Keratinocyte (primary cell): ENCODE measurements at regions not wholly inside any gene's neighbourhood (a gene's known extent, or its start where the extent isn't known, plus 50 kb on each side); places are given as distances from the start of the nearest gene placed in this dataset.

Experiments
- DNase-seq: peaks from one replicate; pipeline ENCODE4 v3.0.0-alpha.2; 2011; ENCODE audit warnings: low read depth, missing footprints, low spot score
- FAIRE-seq: peaks from 2 replicates; lab custom pipeline; 2011; peaks lifted over from hg19 to GRCh38; lab: Jason Lieb, UNC
- H2AFZ ChIP-seq: 2 replicates; pipeline ENCODE4 v1.6.0; 2012; ENCODE audit warnings: low read length, control low read depth, inconsistent platforms; ENCODE audit not compliant: control insufficient read depth
- H3K27ac ChIP-seq: 2 replicates; pipeline ENCODE4 v1.5.1; 2011; ENCODE audit warnings: low read length; ENCODE audit not compliant: control insufficient read depth, insufficient read depth
- H3K27me3 ChIP-seq: 3 replicates; pipeline ENCODE4 v1.6.0; 2011; ENCODE audit warnings: low read length; ENCODE audit not compliant: control insufficient read depth, insufficient read depth; ENCODE audit errors: extremely low read depth
- H3K36me3 ChIP-seq, 2 experiments: 2 replicates in 1 of 2; 3 replicates in 1 of 2; pipeline ENCODE4 v1.5.1; 2011; ENCODE audit warnings: low read length in 2 of 2, mild to moderate bottlenecking in 1 of 2; ENCODE audit not compliant: control insufficient read depth in 2 of 2, insufficient read depth in 2 of 2; ENCODE audit errors: extremely low read depth in 1 of 2
- H3K4me1 ChIP-seq: 3 replicates; pipeline ENCODE4 v1.5.1; 2011; ENCODE audit warnings: low read length; ENCODE audit not compliant: control insufficient read depth, insufficient read depth; ENCODE audit errors: extremely low read depth
- H3K4me2 ChIP-seq: 3 replicates; pipeline ENCODE4 v1.6.0; 2011; ENCODE audit warnings: low read depth, low read length; ENCODE audit not compliant: control insufficient read depth, insufficient read depth; ENCODE audit errors: extremely low read depth
- H3K4me3 ChIP-seq, 3 experiments: fragments of 200-600 bp in 1 of 3; sonication (generic) in 1 of 3; 2 replicates in 2 of 3; 3 replicates in 1 of 3; pipeline ENCODE4 v1.5.1; 2011 to 2016; ENCODE audit warnings: low read length in 3 of 3, mild to moderate bottlenecking in 3 of 3, control low read depth in 2 of 3, inconsistent platforms in 1 of 3, low read depth in 1 of 3, mixed read lengths in 1 of 3, mixed run types in 1 of 3, moderate library complexity in 1 of 3; ENCODE audit not compliant: control insufficient read depth in 2 of 3, insufficient read depth in 2 of 3; ENCODE audit errors: extremely low read depth in 1 of 3
- H3K79me2 ChIP-seq: 2 replicates; pipeline ENCODE4 v1.6.0; 2012; ENCODE audit warnings: low read length; ENCODE audit not compliant: control insufficient read depth, insufficient read depth
- H3K9ac ChIP-seq: 3 replicates; pipeline ENCODE4 v1.6.0; 2011; ENCODE audit warnings: low read length; ENCODE audit not compliant: control insufficient read depth, insufficient read depth; ENCODE audit errors: extremely low read depth
- H3K9me1 ChIP-seq: 3 replicates; pipeline ENCODE4 v1.6.0; 2011; ENCODE audit warnings: low read length; ENCODE audit not compliant: control insufficient read depth, insufficient read depth; ENCODE audit errors: extremely low read depth
- H3K9me3 ChIP-seq: 2 replicates; pipeline ENCODE4 v1.5.1; 2012; ENCODE audit warnings: low read depth, low read length; ENCODE audit not compliant: control insufficient read depth
- H4K20me1 ChIP-seq: 3 replicates; pipeline ENCODE4 v1.6.0; 2011; ENCODE audit warnings: low read length; ENCODE audit not compliant: control insufficient read depth, insufficient read depth; ENCODE audit errors: extremely low read depth
- EZH2 ChIP-seq: IDR thresholded peaks from one replicate; pipeline ENCODE4 v1.6.1; 2012; ENCODE audit warnings: inconsistent platforms, mild to moderate bottlenecking, low read length, moderate library complexity
- dilution Hi-C: fragments of 300-500 bp; cut with MboI; formaldehyde crosslinking; loops from one replicate; pipeline ENCODE4 v1.7.0; 2020; ENCODE audit warnings: low sequenced_read_pairs; ENCODE audit not compliant: extremely low pct_ligation_motif_present
- TF ChIP-seq, protein P1 (sequence below), 3 experiments: IDR thresholded peaks in 1 of 3; conservative IDR thresholded peaks in 1 of 3; optimal IDR thresholded peaks in 1 of 3; 2 replicates in 2 of 3; 3 replicates in 1 of 3; pipeline versions ENCODE3 to v1.5.1; 2011; ENCODE audit warnings: low read length in 3 of 3, mild to moderate bottlenecking in 3 of 3, moderate library complexity in 2 of 3, control low read depth in 1 of 3, inconsistent platforms in 1 of 3; ENCODE audit not compliant: insufficient read depth in 2 of 3; ENCODE audit errors: extremely low read depth in 1 of 3

DNA sequence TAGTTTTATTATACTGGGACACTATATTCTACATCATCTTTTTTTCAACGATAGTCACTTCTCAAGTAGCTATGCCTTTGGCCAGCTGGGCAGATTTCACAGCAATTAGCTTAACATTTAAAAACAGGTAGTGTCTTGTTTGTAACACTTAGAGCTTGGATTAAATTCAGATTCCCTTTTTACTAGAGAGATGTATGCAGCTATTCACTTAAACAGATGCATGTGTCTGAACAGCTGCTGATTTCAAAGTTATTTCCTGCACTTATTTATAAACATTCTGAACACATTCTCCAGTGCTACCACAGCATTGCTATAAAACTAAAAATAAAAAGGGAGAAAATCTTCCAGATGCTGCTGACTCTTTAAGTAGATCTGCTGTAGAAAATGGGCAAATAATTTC lies 637.2 kb downstream of the POM121L12 start:
- DNase-seq (no peak), FAIRE-seq (no peak)
- TF ChIP-seq, protein P1, sequence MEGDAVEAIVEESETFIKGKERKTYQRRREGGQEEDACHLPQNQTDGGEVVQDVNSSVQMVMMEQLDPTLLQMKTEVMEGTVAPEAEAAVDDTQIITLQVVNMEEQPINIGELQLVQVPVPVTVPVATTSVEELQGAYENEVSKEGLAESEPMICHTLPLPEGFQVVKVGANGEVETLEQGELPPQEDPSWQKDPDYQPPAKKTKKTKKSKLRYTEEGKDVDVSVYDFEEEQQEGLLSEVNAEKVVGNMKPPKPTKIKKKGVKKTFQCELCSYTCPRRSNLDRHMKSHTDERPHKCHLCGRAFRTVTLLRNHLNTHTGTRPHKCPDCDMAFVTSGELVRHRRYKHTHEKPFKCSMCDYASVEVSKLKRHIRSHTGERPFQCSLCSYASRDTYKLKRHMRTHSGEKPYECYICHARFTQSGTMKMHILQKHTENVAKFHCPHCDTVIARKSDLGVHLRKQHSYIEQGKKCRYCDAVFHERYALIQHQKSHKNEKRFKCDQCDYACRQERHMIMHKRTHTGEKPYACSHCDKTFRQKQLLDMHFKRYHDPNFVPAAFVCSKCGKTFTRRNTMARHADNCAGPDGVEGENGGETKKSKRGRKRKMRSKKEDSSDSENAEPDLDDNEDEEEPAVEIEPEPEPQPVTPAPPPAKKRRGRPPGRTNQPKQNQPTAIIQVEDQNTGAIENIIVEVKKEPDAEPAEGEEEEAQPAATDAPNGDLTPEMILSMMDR (optimal IDR thresholded peaks at IDR 0.05 in 1 of 3, IDR thresholded peaks at IDR 0.05 in 1 of 3, conservative IDR thresholded peaks at IDR 0.05 in 1 of 3; ENCODE audit: extremely low read depth in 1 of 3, insufficient read depth in 2 of 3, low read length in 3 of 3) = no peak
- no peak for TF ChIP-seq EZH2
- Histone ChIP-seq H3K79me2 (no peaks in the 10 kb centered on the region), H3K4me2 (no peak overlapping the region), H2AFZ (no peak overlapping the region), H3K27ac (no peak overlapping the region), H3K4me3 (no peak overlapping the region), H3K4me1 (no peaks in the 10 kb centered on the region), H3K9me1 (no peaks in the 10 kb centered on the region), H3K27me3 (no peaks in the 10 kb centered on the region), H3K9ac (no peak overlapping the region), H4K20me1 (no peaks in the 10 kb centered on the region), H3K36me3 (no peaks in the 10 kb centered on the region), H3K9me3 (no peaks in the 10 kb centered on the region)
- dilution Hi-C loops = no loop called here

DNA sequence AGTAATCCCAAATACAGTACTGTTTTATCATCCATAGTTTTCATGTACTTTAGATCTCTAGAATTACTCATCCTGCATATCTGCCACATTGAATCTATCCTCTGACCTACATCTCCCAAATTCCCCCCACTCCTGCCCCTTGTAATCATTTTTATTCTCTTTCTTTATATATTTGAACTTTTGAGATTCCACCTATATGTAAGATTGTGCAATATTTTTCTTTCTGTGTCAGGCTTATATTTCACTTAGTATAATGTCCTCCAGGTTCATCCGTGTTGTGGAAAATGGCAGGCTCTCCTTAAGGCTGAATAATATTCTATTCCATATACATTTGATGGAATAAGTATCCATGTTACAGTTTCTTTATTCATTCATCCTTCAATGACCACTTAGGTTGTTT lies 640.4 kb downstream of the POM121L12 start:
- H3K4me3 ChIP-seq = no peak overlapping the region
- no peak overlapping the region for H3K4me2 ChIP-seq
- H3K9me3 ChIP-seq = no peaks in the 10 kb centered on the region
- no peaks in the 10 kb centered on the region for H4K20me1 ChIP-seq
- TF ChIP-seq, protein P1 (optimal IDR thresholded peaks at IDR 0.05 in 1 of 3, IDR thresholded peaks at IDR 0.05 in 1 of 3, conservative IDR thresholded peaks at IDR 0.05 in 1 of 3; ENCODE audit: extremely low read depth in 1 of 3, insufficient read depth in 2 of 3, low read length in 3 of 3) = no peak
- no peak for TF ChIP-seq EZH2
- H3K9ac ChIP-seq = no peak overlapping the region
- no peak overlapping the region for H3K27ac ChIP-seq
- no peaks in the 10 kb centered on the region for H3K36me3 ChIP-seq
- DNase-seq (no peak), FAIRE-seq (no peak)
- no peaks in the 10 kb centered on the region for H3K4me1 ChIP-seq
- dilution Hi-C loops = no loop called here
- no peaks in the 10 kb centered on the region for H3K27me3 ChIP-seq
- H2AFZ ChIP-seq = no peak overlapping the region
- H3K79me2 ChIP-seq = no peaks in the 10 kb centered on the region
- H3K9me1 ChIP-seq = no peaks in the 10 kb centered on the region
